ENCODE measurements at regions not wholly inside any gene's neighbourhood (a gene's known extent, or its start where the extent isn't known, plus 50 kb on each side); places are given as distances from the start of the nearest gene placed in this dataset.

- TF ChIP-seq CTCF (conservative IDR thresholded peaks at IDR 0.05 in 1 of 2, IDR thresholded peaks at IDR 0.05 in 1 of 2; ENCODE audit: low read depth in 1 of 2, low read length in 2 of 2) (peak in 1 of 2 donors; percentile 14), EZH2 (IDR thresholded peaks at IDR 0.05; ENCODE audit: low read length, missing control alignments) (no peak)
Observed at GRCh38 chrX:36856849-36857248, 151.3 kb upstream of the FAM47C start.

All from fibroblast of lung (primary cell).